HepG2 (cell line): ENCODE measurements at regions not wholly inside any gene's neighbourhood (a gene's known extent, or its start where the extent isn't known, plus 50 kb on each side); places are given as distances from the start of the nearest gene placed in this dataset.

Experiments used
- ATAC-seq: fragments of 200-7000 bp; cut with Tn5 transposase; 3 replicates; pipeline ENCODE4 v1.9.1; 2020; ENCODE audit warnings: mild to moderate bottlenecking, moderate library complexity
- BruUV-seq: library from RNA; stranded (reverse); fragments of 400-500 nt; replicated peaks from 2 replicates; lab custom pipeline; 2021; lab: Mats Ljungman, UMichigan
- CTCF ChIA-PET: fragments of 300-600 bp; formaldehyde crosslinking; extraction: SDS; loops from one replicate; lab custom pipeline; 2021; ENCODE audit warnings: low total read pairs, inconsistent platforms, low intra/inter-chr PET ratio; lab: Yijun Ruan, JAX
- POLR2A ChIA-PET: fragments of 350-600 bp; sonication (Branson Sonifier 250); formaldehyde crosslinking; loops from one replicate; lab custom pipeline; 2020; ENCODE audit warnings: antibody characterized with exemption, inconsistent platforms; lab: Yijun Ruan, JAX
- DNase-seq: peaks from one replicate; pipeline ENCODE4 v3.0.0-alpha.2; 2015; ENCODE audit warnings: low spot score
- FAIRE-seq: peaks from 3 replicates; lab custom pipeline; 2011; peaks lifted over from hg19 to GRCh38; lab: Jason Lieb, UNC
- H2AFZ ChIP-seq: one replicate; pipeline ENCODE4 v1.6.1; 2011; ENCODE audit warnings: low read length, inconsistent platforms
- H3K27ac ChIP-seq: fragments of 300-600 bp; 3 replicates; pipeline ENCODE4 v1.8.0; 2011; ENCODE audit warnings: mixed run types, mild to moderate bottlenecking, mixed read lengths, low read length, inconsistent platforms; ENCODE audit not compliant: insufficient read depth; ENCODE audit errors: extremely low read length
- H3K27me3 ChIP-seq, 2 experiments: fragments of 200-600 bp in 1 of 2; 2 replicates in 1 of 2; 3 replicates in 1 of 2; pipeline versions ENCODE4 v1.6.0 to v1.8.0; 2011; ENCODE audit warnings: low read length in 2 of 2, mild to moderate bottlenecking in 2 of 2, moderate library complexity in 2 of 2, inconsistent platforms in 1 of 2; ENCODE audit not compliant: insufficient read depth in 2 of 2, control insufficient read depth in 1 of 2
- H3K36me3 ChIP-seq, 2 experiments: fragments of 200-600 bp in 1 of 2; replicated peaks in 1 of 2; 2 replicates in 1 of 2; 3 replicates in 1 of 2; pipeline versions ENCODE4 v1.5.1 to v1.8.0; 2011; ENCODE audit warnings: low read length in 2 of 2, inconsistent platforms in 1 of 2; ENCODE audit not compliant: insufficient read depth in 2 of 2, control insufficient read depth in 1 of 2
- H3K4me1 ChIP-seq: 2 replicates; pipeline ENCODE4 v1.5.1; 2012; ENCODE audit warnings: low read length, inconsistent platforms; ENCODE audit not compliant: insufficient read depth
- H3K4me2 ChIP-seq: 2 replicates; pipeline ENCODE4 v1.6.0; 2011; ENCODE audit warnings: low read depth, low read length, inconsistent platforms
- H3K4me3 ChIP-seq, 3 experiments: fragments of 200-600 bp in 1 of 3; sonication (generic), shearing (Covaris generic) in 1 of 3; replicated peaks in 1 of 3; 2 replicates each; pipeline ENCODE4 v1.5.1; 2011 to 2016; ENCODE audit warnings: low read length in 3 of 3, inconsistent platforms in 2 of 3, low read depth in 2 of 3, mild to moderate bottlenecking in 2 of 3, control low read depth in 1 of 3, mixed read lengths in 1 of 3; ENCODE audit not compliant: insufficient read depth in 1 of 3
- H3K79me2 ChIP-seq: one replicate; pipeline ENCODE4 v1.6.1; 2011; ENCODE audit warnings: low read length, inconsistent platforms; ENCODE audit not compliant: insufficient read depth
- H3K9ac ChIP-seq: 2 replicates; pipeline ENCODE4 v1.6.0; 2011; ENCODE audit warnings: mild to moderate bottlenecking, low read depth, low read length, inconsistent platforms; ENCODE audit not compliant: insufficient read depth
- H3K9me3 ChIP-seq: 2 replicates; pipeline ENCODE4 v1.5.1; 2012; ENCODE audit warnings: mild to moderate bottlenecking, low read length
- H4K20me1 ChIP-seq: 2 replicates; pipeline ENCODE4 v1.6.0; 2011; ENCODE audit warnings: inconsistent platforms, mild to moderate bottlenecking, low read length, moderate library complexity; ENCODE audit not compliant: insufficient read depth
- ARNT ChIP-seq: fragments of 450-650 bp; IDR thresholded peaks from 2 replicates; pipeline ENCODE4 v1.6.1; 2017
- BHLHE40 ChIP-seq: IDR thresholded peaks from 2 replicates; pipeline ENCODE4 v1.6.1; 2011; ENCODE audit warnings: low read length, improper control_type of control experiment
- EED ChIP-seq: sonication (generic); formaldehyde crosslinking; IDR thresholded peaks from 2 replicates; pipeline ENCODE4 v1.5.0; 2020; ENCODE audit warnings: mild to moderate bottlenecking, missing genetic modification reagents
- HDAC1 ChIP-seq: sonication (generic); formaldehyde crosslinking; IDR thresholded peaks from 2 replicates; pipeline ENCODE4 v1.5.1; 2020; ENCODE audit warnings: mild to moderate bottlenecking, missing genetic modification reagents
- KLF12 ChIP-seq: sonication (generic); formaldehyde crosslinking; IDR thresholded peaks from 2 replicates; pipeline ENCODE4 v1.4.0; 2020; ENCODE audit warnings: missing genetic modification reagents, borderline replicate concordance
- MEIS2 ChIP-seq: sonication (generic); formaldehyde crosslinking; IDR thresholded peaks from 2 replicates; pipeline ENCODE4 v1.9.0; 2021; ENCODE audit warnings: mild to moderate bottlenecking, missing genetic modification reagents
- NFE2 ChIP-seq: sonication (generic); formaldehyde crosslinking; IDR thresholded peaks from 2 replicates; pipeline ENCODE4 v1.4.0; 2020; ENCODE audit warnings: missing genetic modification reagents
- PRMT3 ChIP-seq: sonication (generic); formaldehyde crosslinking; IDR thresholded peaks from 2 replicates; pipeline ENCODE4 v1.8.1; 2022; ENCODE audit warnings: low read depth, mild to moderate bottlenecking, moderate library complexity, missing genetic modification reagents, borderline replicate concordance
- PTBP1 ChIP-seq: fragments of 200-400 bp; formaldehyde crosslinking; IDR thresholded peaks from 2 replicates; pipeline ENCODE4 v1.6.1; 2018; ENCODE audit warnings: low read length, low read depth; ENCODE audit not compliant: poor library complexity, severe bottlenecking
- TFDP2 ChIP-seq: sonication (generic); formaldehyde crosslinking; IDR thresholded peaks from 2 replicates; pipeline ENCODE4 v1.4.0; 2020; ENCODE audit warnings: missing genetic modification reagents
- TFE3 ChIP-seq: IDR thresholded peaks from 2 replicates; pipeline ENCODE4 v1.6.1; 2016
- ZC3H4 ChIP-seq: sonication (generic); formaldehyde crosslinking; IDR thresholded peaks from 2 replicates; pipeline ENCODE4 v1.4.0; 2020; ENCODE audit warnings: missing genetic modification reagents, borderline replicate concordance
- ZFYVE20 ChIP-seq: sonication (generic); formaldehyde crosslinking; IDR thresholded peaks from 2 replicates; pipeline ENCODE4 v1.8.0; 2023; ENCODE audit warnings: low read depth, mild to moderate bottlenecking, moderate library complexity, missing genetic modification reagents, borderline replicate concordance
- ZNF3 ChIP-seq: IDR thresholded peaks from 2 replicates; pipeline ENCODE4 v1.7.0; 2017; ENCODE audit warnings: inconsistent platforms
- ZNF543 ChIP-seq: sonication (generic); formaldehyde crosslinking; IDR thresholded peaks from 2 replicates; pipeline ENCODE4 v1.4.0; 2020; ENCODE audit warnings: mild to moderate bottlenecking, missing genetic modification reagents
- ZNF781 ChIP-seq: sonication (generic); formaldehyde crosslinking; IDR thresholded peaks from 2 replicates; pipeline ENCODE4 v1.5.1; 2020; ENCODE audit warnings: borderline replicate concordance, mild to moderate bottlenecking, missing genetic modification reagents; ENCODE audit errors: not compliant biosample characterization
- ZSCAN9 ChIP-seq: IDR thresholded peaks from 2 replicates; pipeline ENCODE4 v1.6.1; 2016; ENCODE audit warnings: borderline replicate concordance
- WGBS: methylation state at CpG from one replicate; pipeline ENCODE4 v1.1.6; 2017; ENCODE audit warnings: low lambda C conversion rate; 5-methylcytosine and 5-hydroxymethylcytosine counted together
- in situ Hi-C: cut with HindIII; loops from 2 replicates; pipeline ENCODE4 v1.10.0; 2017; ENCODE audit warnings: low pct_unique_long_range_greater_than_20kb; ENCODE audit not compliant: extremely low pct_ligation_motif_present
- intact Hi-C: fragments of 100-400 bp; cut with micrococcal nuclease; formaldehyde crosslinking; loops from one replicate; pipeline ENCODE4 v1.10.0; 2022; ENCODE audit not compliant: unreplicated experiment
- TF ChIP-seq, protein P1 (sequence below): sonication (generic); formaldehyde crosslinking; conservative IDR thresholded peaks from 2 replicates; pipeline ENCODE4 v1.4.0; 2020; ENCODE audit warnings: missing genetic modification reagents
- TF ChIP-seq, protein P2 (sequence below): sonication (generic); formaldehyde crosslinking; IDR thresholded peaks from 2 replicates; pipeline ENCODE4 v1.4.0; 2020; ENCODE audit warnings: mild to moderate bottlenecking, low read depth, missing genetic modification reagents

GRCh38 chr10:33886299-33886698 lies 551.8 kb upstream of the NRP1 start:
- 23% methylated on average over 2 of the region's 2 CpGs for WGBS
- TF ChIP-seq EED (CRISPR knock-in tag) (no peak), KLF12 (CRISPR knock-in tag) (no peak), ZNF781 (CRISPR knock-in tag) (no peak), NFE2 (no peak), ZNF543 (CRISPR knock-in tag) (no peak), HDAC1 (no peak), ZC3H4 (no peak), PRMT3 (no peak), TFDP2 (CRISPR knock-in tag) (no peak), ZFYVE20 (no peak), ZSCAN9 (CRISPR knock-in tag) (no peak), ARNT (no peak), PTBP1 (no peak), MEIS2 (no peak), TFE3 (CRISPR knock-in tag) (no peak), ZNF3 (CRISPR knock-in tag) (no peak), BHLHE40 (no peak)
- TF ChIP-seq, protein P1, sequence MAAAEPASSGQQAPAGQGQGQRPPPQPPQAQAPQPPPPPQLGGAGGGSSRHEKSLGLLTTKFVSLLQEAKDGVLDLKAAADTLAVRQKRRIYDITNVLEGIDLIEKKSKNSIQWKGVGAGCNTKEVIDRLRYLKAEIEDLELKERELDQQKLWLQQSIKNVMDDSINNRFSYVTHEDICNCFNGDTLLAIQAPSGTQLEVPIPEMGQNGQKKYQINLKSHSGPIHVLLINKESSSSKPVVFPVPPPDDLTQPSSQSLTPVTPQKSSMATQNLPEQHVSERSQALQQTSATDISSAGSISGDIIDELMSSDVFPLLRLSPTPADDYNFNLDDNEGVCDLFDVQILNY = no peak
- TF ChIP-seq, protein P2, sequence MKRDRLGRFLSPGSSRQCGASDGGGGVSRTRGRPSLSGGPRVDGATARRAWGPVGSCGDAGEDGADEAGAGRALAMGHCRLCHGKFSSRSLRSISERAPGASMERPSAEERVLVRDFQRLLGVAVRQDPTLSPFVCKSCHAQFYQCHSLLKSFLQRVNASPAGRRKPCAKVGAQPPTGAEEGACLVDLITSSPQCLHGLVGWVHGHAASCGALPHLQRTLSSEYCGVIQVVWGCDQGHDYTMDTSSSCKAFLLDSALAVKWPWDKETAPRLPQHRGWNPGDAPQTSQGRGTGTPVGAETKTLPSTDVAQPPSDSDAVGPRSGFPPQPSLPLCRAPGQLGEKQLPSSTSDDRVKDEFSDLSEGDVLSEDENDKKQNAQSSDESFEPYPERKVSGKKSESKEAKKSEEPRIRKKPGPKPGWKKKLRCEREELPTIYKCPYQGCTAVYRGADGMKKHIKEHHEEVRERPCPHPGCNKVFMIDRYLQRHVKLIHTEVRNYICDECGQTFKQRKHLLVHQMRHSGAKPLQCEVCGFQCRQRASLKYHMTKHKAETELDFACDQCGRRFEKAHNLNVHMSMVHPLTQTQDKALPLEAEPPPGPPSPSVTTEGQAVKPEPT (CRISPR knock-in tag) = no peak
- ATAC-seq = no peak
- Histone ChIP-seq H3K79me2 (no peaks in the 10 kb centered on the region), H3K36me3 (no peaks in the 10 kb centered on the region), H3K27ac (no peak overlapping the region), H3K9me3 (no peaks in the 10 kb centered on the region), H3K4me3 (no peak overlapping the region), H3K4me2 (no peak overlapping the region), H2AFZ (no peak overlapping the region), H4K20me1 (no peaks in the 10 kb centered on the region), H3K9ac (no peak overlapping the region), H3K27me3 (no peaks in the 10 kb centered on the region), H3K4me1 (0 out of 2 replicates have a peak, but pooled peaks cover 11% of the 10 kb centered on the region)
- FAIRE-seq = no peak
- POLR2A ChIA-PET = no interaction called here
- in situ Hi-C loops = no loop called here
- intact Hi-C loops = no loop called here
- CTCF ChIA-PET = no interaction called here
- DNase-seq = no peak
- no TSS peak for BruUV-seq
